ENCODE measurements at regions not wholly inside any gene's neighbourhood (a gene's known extent, or its start where the extent isn't known, plus 50 kb on each side); places are given as distances from the start of the nearest gene placed in this dataset.

GRCh38 chr20:52251827-52252226 lies 60.2 kb upstream of the ZFP64 start:
- TF ChIP-seq, protein P1, sequence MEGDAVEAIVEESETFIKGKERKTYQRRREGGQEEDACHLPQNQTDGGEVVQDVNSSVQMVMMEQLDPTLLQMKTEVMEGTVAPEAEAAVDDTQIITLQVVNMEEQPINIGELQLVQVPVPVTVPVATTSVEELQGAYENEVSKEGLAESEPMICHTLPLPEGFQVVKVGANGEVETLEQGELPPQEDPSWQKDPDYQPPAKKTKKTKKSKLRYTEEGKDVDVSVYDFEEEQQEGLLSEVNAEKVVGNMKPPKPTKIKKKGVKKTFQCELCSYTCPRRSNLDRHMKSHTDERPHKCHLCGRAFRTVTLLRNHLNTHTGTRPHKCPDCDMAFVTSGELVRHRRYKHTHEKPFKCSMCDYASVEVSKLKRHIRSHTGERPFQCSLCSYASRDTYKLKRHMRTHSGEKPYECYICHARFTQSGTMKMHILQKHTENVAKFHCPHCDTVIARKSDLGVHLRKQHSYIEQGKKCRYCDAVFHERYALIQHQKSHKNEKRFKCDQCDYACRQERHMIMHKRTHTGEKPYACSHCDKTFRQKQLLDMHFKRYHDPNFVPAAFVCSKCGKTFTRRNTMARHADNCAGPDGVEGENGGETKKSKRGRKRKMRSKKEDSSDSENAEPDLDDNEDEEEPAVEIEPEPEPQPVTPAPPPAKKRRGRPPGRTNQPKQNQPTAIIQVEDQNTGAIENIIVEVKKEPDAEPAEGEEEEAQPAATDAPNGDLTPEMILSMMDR (IDR thresholded peaks at IDR 0.05): no peak
- TF ChIP-seq POLR2AphosphoS5 (IDR thresholded peaks at IDR 0.05): no peak
